Lower leg skin (tissue), 3 donors: ENCODE measurements at regions not wholly inside any gene's neighbourhood (a gene's known extent, or its start where the extent isn't known, plus 50 kb on each side); places are given as distances from the start of the nearest gene placed in this dataset.

Experiments used
- POLR2A ChIP-seq, 2 donors: fragments of 450-650 bp; IDR thresholded peaks; one replicate each; pipeline ENCODE4 v1.6.1; 2016 to 2017; ENCODE audit warnings: antibody characterized with exemption in 2 of 2, mild to moderate bottlenecking in 1 of 2, moderate library complexity in 1 of 2
- TF ChIP-seq, protein P1 (sequence below), 3 donors: fragments of 450-650 bp; IDR thresholded peaks; one replicate each; pipeline ENCODE4 v1.5.1; 2016; ENCODE audit warnings: antibody characterized with exemption in 3 of 3, mild to moderate bottlenecking in 3 of 3, moderate library complexity in 2 of 3

DNA sequence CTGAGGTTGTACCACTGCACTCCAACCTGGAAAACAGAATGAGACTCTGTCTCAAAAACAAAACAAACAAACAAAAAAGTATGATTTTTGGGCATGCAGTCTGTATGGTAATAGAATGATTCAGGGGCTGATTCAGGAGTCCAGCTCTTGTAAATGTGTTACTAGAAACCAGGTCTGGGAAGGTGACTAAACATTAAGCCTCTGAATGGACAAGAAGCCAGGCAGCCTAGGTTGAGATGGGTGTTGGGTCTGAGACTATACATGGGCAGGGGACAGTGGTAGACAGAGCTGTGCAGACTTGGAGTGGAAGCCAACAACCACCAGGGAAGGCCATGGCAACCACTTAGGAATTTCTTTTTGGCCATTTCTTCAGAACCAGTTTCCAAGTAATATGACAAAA lies 64.9 kb upstream of the TLE1 start:
- TF ChIP-seq, protein P1, sequence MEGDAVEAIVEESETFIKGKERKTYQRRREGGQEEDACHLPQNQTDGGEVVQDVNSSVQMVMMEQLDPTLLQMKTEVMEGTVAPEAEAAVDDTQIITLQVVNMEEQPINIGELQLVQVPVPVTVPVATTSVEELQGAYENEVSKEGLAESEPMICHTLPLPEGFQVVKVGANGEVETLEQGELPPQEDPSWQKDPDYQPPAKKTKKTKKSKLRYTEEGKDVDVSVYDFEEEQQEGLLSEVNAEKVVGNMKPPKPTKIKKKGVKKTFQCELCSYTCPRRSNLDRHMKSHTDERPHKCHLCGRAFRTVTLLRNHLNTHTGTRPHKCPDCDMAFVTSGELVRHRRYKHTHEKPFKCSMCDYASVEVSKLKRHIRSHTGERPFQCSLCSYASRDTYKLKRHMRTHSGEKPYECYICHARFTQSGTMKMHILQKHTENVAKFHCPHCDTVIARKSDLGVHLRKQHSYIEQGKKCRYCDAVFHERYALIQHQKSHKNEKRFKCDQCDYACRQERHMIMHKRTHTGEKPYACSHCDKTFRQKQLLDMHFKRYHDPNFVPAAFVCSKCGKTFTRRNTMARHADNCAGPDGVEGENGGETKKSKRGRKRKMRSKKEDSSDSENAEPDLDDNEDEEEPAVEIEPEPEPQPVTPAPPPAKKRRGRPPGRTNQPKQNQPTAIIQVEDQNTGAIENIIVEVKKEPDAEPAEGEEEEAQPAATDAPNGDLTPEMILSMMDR (IDR thresholded peaks at IDR 0.05) = no peak
- TF ChIP-seq POLR2A (IDR thresholded peaks at IDR 0.05) = no peak
